Nephron (organoid): ENCODE measurements at regions not wholly inside any gene's neighbourhood (a gene's known extent, or its start where the extent isn't known, plus 50 kb on each side); places are given as distances from the start of the nearest gene placed in this dataset.

Experiments
- H3K27ac Mint-ChIP-seq, 3 experiments: 2 replicates each; pipeline ENCODE4 v1.8.0; 2020; ENCODE audit warnings: mixed read lengths in 3 of 3, mild to moderate bottlenecking in 2 of 3, moderate library complexity in 1 of 3
- H3K27me3 Mint-ChIP-seq: 2 replicates; pipeline ENCODE4 v1.8.0; 2021; ENCODE audit warnings: low read depth, mild to moderate bottlenecking, moderate library complexity, mixed read lengths
- H3K36me3 Mint-ChIP-seq: 2 replicates; pipeline ENCODE4 v1.8.0; 2020; ENCODE audit warnings: low read depth, mixed read lengths
- H3K4me1 Mint-ChIP-seq: 2 replicates; pipeline ENCODE4 v1.8.0; 2020; ENCODE audit warnings: mixed read lengths
- H3K4me3 Mint-ChIP-seq, 3 experiments: 2 replicates each; pipeline ENCODE4 v1.8.0; 2020; ENCODE audit warnings: mild to moderate bottlenecking in 3 of 3, mixed read lengths in 3 of 3, moderate library complexity in 2 of 3
- H3K9me3 Mint-ChIP-seq: 2 replicates; pipeline ENCODE4 v1.8.0; 2020; ENCODE audit warnings: mixed read lengths
- TF ChIP-seq, protein P1 (sequence below), 3 experiments: fragments of 200-600 bp; sonication (generic); IDR thresholded peaks; one replicate each; pipeline ENCODE4 v1.5.0; 2021; ENCODE audit warnings: antibody characterized with exemption in 3 of 3; ENCODE audit not compliant: unreplicated experiment in 3 of 3

DNA sequence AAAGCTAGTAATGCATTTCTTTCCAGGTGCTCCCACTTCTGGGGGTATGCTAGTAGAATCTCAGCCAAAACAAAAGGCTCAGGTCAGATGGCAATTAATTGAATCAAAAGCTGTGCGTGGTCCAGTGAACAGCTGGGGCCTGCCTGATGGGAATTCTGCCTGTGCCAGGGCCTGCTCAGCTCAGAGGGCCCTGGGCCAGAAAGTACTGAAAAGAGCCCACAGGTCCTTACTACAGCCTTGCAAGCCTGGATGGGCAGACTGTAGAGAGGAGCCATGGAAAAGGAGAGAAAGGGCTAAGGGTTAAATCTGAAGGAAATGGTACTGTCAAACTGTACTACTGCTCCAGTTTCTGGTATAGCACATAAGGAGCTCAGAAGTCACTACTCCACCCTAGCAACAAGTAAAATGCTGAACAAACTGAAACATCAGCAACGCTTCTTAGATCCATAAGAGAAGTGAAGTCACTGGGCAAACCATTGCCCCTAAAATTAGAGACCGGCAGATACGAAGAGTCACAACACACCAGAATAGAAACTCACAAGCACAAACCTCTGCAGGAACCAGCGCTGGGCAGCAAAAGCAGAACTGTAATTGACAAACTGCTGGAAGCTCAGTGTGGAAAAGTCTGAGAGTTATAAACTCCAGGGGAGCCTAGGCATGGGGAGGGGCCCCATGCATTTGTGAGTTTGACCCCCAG lies 121.1 kb upstream of the SYT6 start:
- no peaks in the 10 kb centered on the region for H3K36me3 Mint-ChIP-seq
- peaks cover 18% of the 10 kb centered on the region for H3K4me1 Mint-ChIP-seq
- peaks cover 3% of the 10 kb centered on the region for H3K9me3 Mint-ChIP-seq
- no peak overlapping the region for H3K4me3 Mint-ChIP-seq
- TF ChIP-seq, protein P1, sequence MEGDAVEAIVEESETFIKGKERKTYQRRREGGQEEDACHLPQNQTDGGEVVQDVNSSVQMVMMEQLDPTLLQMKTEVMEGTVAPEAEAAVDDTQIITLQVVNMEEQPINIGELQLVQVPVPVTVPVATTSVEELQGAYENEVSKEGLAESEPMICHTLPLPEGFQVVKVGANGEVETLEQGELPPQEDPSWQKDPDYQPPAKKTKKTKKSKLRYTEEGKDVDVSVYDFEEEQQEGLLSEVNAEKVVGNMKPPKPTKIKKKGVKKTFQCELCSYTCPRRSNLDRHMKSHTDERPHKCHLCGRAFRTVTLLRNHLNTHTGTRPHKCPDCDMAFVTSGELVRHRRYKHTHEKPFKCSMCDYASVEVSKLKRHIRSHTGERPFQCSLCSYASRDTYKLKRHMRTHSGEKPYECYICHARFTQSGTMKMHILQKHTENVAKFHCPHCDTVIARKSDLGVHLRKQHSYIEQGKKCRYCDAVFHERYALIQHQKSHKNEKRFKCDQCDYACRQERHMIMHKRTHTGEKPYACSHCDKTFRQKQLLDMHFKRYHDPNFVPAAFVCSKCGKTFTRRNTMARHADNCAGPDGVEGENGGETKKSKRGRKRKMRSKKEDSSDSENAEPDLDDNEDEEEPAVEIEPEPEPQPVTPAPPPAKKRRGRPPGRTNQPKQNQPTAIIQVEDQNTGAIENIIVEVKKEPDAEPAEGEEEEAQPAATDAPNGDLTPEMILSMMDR (IDR thresholded peaks at IDR 0.05; ENCODE audit: unreplicated experiment in 3 of 3): no peak
- no peaks in the 10 kb centered on the region for H3K27me3 Mint-ChIP-seq
- peak overlapping the region; percentile 2 to 40 (median 30) for H3K27ac Mint-ChIP-seq

DNA sequence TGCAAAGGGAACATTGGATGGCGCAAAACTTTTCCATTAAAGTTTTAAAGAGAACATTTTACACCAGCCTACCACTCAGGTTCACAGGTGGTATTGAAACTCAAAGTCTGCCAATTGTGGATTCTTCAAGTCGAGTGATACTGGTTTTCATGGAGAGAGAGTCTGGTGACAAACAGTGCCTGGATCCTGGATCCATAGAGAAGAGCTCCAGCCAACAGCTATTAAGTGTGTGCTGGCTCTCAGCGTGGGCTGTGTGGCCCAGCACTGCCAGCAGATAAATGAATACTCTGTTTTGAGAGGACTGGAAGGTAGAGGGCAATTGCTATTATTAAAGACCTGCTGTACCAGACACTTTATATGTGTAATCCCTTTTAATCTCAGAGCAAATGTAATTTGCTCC lies 118.9 kb upstream of the SYT6 start:
- Mint-ChIP-seq H3K9me3 (no peaks in the 10 kb centered on the region), H3K27ac (no peak overlapping the region), H3K36me3 (no peaks in the 10 kb centered on the region), H3K4me3 (no peak overlapping the region), H3K4me1 (peaks cover 8% of the 10 kb centered on the region), H3K27me3 (no peaks in the 10 kb centered on the region)
- TF ChIP-seq, protein P1 (IDR thresholded peaks at IDR 0.05; ENCODE audit: unreplicated experiment in 3 of 3): no peak

DNA sequence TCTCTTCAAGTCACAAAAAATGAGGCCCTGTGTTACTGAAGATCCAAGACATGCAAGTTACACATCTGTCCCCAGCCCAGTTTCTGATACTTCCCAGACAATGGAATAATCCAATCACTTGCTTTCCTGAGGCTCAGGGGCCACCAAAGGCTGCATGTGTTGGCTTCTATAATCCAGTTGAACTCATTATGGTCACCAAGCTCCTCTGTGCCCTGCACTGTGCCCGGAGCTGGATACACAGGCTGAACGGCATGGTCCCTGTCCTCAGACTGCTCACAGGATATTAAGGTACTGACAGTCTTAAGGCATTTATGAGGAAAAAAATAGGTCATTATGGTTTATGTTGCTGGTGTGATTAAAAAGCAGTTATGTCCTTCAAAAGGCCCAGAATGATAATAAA lies 117.0 kb upstream of the SYT6 start:
- no peaks in the 10 kb centered on the region for H3K9me3 Mint-ChIP-seq
- H3K27me3 Mint-ChIP-seq: no peaks in the 10 kb centered on the region
- H3K4me1 Mint-ChIP-seq: peaks cover 8% of the 10 kb centered on the region
- H3K4me3 Mint-ChIP-seq: no peak overlapping the region
- H3K36me3 Mint-ChIP-seq: no peaks in the 10 kb centered on the region
- H3K27ac Mint-ChIP-seq: peak overlapping the region; percentile 19 to 77 (median 59)
- TF ChIP-seq, protein P1 (IDR thresholded peaks at IDR 0.05; ENCODE audit: unreplicated experiment in 3 of 3): no peak

DNA sequence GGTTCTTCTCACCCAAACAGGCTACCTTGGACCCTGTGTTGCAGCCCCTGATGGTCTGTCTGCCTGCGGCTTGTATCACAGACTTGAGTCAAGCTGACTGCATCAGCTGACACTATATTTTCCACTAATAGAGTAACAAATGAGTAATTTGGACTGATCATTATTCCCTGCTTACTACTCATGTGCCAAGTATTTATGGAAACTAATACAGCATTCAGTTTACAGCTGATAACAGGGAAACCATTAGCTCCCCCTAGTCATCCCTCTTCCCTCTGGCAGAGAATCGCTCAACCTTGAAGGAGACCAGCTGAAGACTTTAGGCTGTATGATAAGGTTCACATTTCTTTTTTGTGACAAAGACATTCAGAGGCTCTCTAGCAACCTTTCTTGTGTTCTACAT lies 116.6 kb upstream of the SYT6 start:
- H3K9me3 Mint-ChIP-seq: no peaks in the 10 kb centered on the region
- H3K36me3 Mint-ChIP-seq: no peaks in the 10 kb centered on the region
- H3K27ac Mint-ChIP-seq: peak overlapping the region; percentile 19 to 77 (median 59)
- H3K4me1 Mint-ChIP-seq: peaks cover 8% of the 10 kb centered on the region
- H3K27me3 Mint-ChIP-seq: no peaks in the 10 kb centered on the region
- H3K4me3 Mint-ChIP-seq: no peak overlapping the region
- TF ChIP-seq, protein P1 (IDR thresholded peaks at IDR 0.05; ENCODE audit: unreplicated experiment in 3 of 3): no peak

DNA sequence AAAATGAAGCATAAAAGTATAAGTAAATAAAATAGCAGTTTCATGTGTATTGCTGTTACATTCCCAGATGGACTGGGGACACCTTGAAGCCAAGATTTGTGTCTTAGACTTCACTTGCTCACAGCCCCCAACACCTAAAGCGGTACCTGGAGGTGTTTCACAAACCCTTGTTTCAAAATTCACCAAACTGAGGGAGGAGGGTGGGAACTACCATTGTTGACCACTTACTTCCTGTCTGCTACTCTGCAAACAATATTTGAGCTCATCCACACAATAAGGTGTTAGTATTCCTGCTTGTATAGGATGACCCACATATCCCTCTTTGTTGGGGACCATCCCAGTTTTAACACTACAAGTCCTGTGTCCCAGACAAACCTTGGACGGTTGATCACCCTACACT lies 115.9 kb upstream of the SYT6 start:
- no peaks in the 10 kb centered on the region for H3K36me3 Mint-ChIP-seq
- TF ChIP-seq, protein P1 (IDR thresholded peaks at IDR 0.05; ENCODE audit: unreplicated experiment in 3 of 3): no peak
- H3K4me1 Mint-ChIP-seq: peaks cover 3% of the 10 kb centered on the region
- H3K9me3 Mint-ChIP-seq: no peaks in the 10 kb centered on the region
- H3K27me3 Mint-ChIP-seq: no peaks in the 10 kb centered on the region
- H3K4me3 Mint-ChIP-seq: no peak overlapping the region
- peak overlapping the region in 2 of 3 experiments; percentile 59 to 77 for H3K27ac Mint-ChIP-seq

DNA sequence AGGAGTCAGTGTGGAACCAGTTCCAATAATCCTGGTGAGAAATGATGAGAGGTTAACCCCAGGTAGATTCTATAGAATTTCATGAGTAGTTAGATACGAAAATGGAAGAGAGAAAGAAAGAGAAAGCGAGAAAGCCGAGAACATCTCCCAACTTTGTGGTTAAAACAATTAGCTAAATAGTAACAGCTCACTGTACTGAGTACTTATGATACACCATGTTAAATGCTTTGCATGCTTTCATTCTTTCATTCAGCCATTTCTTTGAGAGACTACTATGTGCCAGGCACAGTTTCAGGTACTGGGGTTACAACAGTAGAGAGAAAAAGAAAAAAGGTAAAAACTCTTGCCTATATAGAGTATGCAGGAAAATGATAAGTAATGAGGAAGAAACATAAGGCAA lies 109.7 kb upstream of the SYT6 start:
- H3K4me1 Mint-ChIP-seq: no peaks in the 10 kb centered on the region
- H3K27ac Mint-ChIP-seq: no peak overlapping the region
- no peak overlapping the region for H3K4me3 Mint-ChIP-seq
- no peaks in the 10 kb centered on the region for H3K36me3 Mint-ChIP-seq
- no peaks in the 10 kb centered on the region for H3K9me3 Mint-ChIP-seq
- H3K27me3 Mint-ChIP-seq: no peaks in the 10 kb centered on the region
- TF ChIP-seq, protein P1 (IDR thresholded peaks at IDR 0.05; ENCODE audit: unreplicated experiment in 3 of 3): no peak
